Brain pericyte (primary cell): ENCODE measurements at regions not wholly inside any gene's neighbourhood (a gene's known extent, or its start where the extent isn't known, plus 50 kb on each side); places are given as distances from the start of the nearest gene placed in this dataset.

Experiments used
- DNase-seq: peaks from one replicate; pipeline ENCODE4 v3.0.0-alpha.2; 2012; ENCODE audit warnings: low read depth, low spot score

DNA sequence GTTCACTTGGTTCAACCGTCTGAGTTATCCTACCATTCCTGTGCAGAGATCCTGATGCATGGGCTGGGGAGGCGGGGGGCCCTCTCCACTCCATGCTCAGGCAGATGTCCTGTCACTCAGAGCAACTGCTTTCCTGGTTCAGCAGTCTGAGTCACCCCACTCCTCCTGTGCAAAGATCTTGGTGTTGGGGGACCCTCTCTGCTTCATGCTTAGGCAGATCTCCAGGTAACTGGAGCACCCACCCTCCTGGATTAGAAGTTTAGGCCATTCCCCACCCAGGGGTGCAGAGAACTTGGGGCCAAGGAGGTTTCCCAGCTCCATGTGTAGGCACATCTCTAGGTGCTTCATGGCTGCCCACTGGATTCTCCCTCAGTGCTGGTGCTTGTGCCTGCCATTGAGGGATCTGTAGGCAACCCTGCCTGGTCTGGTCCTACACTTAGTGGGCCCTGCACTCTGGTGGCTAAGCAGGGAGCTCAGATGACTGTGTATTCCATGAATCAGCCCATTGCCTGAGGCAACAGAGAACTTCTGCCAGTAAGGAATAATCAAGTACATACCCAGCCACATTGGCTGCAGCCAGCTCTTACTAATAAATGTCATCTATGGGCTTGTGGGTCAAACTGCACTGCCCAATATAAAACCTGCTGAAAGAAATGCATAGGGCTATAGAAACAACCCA lies 465.4 kb upstream of the THBS1 start:
- no peak for DNase-seq

DNA sequence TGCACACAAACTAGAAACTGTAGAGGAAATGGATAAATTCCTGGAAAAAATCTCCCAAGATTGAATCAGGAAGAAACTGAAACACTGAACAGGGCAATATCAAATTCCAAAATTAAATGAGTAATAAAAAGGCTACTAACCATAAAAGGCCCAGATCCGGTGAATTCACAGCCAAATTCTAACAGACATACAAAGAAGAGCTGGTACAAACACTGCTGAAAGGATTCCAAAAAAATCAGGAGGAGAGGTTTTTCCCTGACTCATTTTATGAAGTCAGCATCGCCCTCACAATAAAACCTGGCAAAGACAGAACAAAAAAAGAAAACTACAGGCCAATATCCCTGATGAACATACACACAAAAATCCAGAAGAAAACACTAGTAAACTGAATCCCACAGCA lies 462.4 kb upstream of the THBS1 start:
- no peak for DNase-seq

DNA sequence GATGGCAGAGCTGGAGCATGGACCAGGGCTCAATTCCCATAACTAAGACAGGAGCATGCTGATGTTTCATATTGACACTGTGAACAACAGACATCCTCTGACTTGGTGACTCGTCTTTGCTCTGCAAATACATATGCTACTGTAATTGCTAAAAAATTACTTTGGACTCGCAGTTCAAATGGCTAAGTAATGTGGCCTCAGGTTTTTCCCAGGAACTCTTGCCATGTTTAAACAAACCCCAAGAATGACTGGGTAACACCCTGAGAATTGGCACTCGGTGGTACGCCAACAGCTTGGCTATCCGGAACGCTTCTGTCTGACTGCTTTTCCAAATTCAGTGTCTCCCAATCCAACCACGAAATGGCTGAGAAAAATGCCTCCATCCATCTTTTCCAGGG lies 456.7 kb upstream of the THBS1 start:
- no peak for DNase-seq

DNA sequence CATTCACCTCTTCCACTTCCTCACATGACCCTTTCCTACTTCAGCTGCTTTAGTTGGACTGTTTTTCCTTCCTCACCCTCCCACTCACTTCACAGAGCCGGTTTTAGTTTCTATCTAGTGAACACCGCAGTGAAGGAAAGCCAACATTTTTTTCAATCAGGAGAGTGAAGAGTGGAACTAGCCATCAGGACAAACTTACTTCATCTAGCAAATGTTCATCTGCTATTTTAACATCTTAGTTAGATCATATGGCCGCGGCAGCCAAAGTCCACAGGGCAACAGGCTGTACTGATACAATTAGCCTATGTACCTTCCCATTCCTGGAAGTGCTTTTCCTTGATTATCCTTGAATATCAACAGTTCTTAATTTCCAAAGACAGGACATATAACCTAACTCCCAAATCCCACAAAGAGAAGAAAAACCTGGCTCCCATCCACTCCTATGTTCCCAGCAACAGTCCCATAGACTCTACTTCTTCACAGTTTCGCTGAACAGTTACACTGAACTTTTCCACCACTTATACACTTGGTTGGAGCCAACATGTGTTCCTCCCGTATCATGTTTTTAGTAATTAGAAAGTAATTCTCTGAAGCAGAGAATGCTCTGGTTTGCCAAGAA lies 456.2 kb upstream of the THBS1 start:
- no peak for DNase-seq

DNA sequence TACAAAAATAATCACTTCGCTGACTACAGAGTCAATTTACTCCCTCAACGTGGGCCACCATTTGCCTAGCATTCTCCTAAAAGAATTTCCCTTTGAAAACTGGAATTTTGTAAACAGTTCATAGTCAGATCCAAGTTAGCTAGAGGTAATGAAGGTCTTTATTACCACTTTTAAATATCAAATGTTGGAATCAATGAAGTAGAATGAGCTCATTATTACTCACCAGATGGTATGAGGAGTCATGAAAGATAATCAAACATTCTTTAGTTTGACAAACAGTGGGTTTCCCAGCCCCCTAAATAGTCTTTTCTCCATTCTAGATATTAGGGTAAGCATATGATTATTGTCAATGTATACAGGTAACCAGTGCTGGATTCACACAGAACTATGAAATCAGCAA lies 455.7 kb upstream of the THBS1 start:
- DNase-seq = no peak

DNA sequence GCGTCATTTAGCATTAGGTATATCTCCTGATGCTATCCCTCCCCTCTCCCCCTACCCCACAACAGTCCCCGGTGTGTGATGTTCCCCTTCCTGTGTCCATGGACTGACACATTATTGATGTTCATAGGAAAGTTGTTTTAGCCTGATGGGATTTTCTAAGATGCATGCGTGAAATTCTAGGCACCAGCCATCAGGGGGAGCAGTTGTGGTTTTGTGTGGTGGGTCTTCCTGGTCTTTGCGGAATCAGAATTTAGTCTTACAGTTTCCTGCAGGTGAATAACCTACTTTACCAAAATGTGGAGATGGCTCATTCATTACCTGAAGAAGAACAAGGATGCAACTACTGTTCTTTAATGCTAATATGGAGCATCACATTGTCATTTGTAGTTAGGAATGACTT lies 455.0 kb upstream of the THBS1 start:
- no peak for DNase-seq

DNA sequence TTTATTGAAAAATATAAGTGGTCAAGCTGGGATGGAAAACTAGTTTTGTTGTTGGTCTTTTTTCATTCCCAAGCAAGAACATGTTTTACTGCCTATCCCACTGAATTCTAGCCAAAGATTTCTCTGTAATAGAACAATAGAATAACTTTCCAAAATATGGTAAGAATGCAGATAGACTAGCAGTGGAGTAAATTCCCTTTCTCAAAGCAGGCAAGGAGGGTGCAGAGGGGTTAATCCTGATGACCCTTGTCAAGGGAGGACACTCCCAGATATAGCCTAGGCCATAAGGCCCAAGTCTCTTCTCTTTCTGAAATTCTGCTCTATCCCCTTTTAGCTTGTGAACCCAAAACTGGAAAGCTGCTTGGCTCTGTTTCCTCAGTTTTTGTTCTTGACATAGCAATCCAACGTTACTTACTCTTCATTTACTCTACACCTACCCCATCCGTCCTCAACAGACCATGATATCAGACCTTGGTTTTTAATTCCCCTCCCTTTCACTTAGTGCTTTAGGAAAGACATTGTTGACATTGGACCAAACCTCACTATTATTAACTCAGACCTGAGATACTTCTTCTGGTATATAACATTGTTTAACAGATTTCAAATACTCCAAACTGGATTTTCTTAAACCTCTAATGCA lies 453.6 kb upstream of the THBS1 start:
- DNase-seq = no peak

DNA sequence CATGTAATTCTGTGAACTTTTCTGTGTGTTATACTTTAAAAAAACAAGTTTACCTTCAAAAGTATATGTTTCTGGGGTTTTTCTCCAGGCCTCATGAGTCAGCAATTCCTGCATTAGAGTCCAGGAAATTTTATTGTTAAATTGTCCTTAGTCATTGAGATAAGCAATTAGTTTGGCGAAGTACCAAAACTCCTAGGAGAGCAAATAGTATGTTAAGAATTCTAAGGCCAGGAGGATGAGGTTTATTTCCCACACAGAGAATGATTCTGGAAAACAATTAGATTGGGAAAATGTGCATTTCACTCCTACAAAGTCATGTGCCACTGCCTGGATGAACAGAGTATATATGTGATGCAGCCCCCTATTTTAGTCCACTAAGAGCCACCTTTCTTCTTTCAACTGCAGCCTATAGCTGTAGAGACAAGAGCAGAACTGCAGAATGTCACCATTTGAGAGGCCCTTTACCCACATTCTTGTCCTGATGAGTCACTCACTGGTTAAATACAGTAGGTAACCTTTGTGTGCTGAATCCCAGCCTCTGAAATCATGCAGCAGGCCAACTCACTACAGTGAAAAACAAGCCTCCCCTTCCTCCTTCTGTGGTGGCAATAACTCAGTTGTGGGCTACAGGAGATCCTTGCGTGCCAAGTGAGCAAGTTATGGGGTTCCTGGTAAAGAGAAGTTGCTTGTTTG lies 452.8 kb upstream of the THBS1 start:
- no peak for DNase-seq

DNA sequence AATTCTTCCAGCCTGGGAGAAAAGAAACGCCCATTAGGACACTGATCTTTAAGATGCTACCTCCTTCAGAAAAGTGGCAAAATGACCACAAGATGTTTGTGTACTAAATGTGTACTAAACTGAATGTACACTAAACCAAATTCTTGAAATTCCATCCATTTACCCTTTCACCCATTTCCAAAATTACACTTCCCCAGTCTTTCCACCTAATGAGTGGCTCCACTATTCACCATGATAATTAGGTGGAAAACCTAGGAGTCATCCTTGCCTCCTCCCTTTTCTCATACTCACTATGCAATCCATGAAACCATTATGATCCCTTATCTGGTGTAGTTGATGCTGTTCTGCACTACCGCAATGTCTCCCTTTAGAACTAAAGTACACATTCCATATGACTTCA lies 452.1 kb upstream of the THBS1 start:
- DNase-seq = no peak

DNA sequence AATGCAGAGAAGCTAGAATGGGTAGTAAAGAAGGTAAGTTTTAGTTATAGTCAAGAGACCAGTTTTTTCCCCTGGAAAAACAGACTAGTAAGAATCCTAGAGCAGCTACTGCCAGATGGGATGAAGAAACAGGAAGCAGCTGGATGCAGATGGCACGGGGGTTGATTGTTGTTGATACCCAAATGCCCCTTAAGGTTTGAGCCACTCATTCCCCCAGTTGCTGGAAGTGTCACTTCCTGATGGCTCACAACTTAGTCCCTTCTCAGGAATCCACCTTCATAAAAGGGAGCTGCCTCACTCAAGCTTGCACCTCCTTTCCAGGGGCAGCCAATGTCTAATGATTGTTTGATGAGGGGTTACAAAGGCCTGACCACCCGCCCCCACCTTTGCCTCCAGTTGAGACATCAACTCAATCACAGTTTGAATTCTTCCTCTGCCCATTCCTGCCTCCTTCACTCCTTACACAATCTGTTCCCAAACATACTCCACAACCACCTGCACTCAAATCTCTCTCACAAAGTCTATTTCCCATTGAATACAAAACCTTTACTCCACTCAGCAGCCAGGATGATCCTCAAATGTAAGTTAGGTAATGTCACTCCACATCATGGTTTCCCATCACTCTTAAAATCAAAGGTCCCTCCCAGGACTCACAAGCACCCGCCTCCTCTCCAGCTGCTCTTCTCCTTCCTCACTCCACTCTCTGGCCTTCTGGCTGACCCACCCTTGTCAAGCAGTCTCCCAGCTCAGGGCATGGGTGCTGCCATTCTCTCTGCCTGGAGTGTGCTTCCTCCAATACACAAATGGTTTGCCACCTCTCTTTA lies 450.1 kb upstream of the THBS1 start:
- DNase-seq = no peak

DNA sequence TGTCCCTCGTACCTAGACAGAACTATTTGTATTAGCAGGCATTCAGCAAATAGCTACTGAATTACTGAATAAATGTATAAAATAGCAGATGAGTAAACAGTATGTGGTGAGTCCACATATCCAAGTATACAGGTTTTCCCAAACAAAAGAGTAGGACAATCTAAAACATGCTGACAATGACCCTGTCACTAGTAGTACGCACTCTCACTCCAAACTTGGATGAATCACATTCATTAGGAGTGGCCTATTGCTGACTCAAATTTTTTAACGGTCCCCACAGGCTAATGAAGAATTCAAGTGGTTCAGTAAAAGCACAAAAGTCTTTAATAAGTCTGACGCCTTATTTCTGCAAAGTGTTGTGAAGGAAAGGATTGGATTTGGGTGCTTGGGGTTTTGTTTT lies 449.3 kb upstream of the THBS1 start:
- DNase-seq = no peak

DNA sequence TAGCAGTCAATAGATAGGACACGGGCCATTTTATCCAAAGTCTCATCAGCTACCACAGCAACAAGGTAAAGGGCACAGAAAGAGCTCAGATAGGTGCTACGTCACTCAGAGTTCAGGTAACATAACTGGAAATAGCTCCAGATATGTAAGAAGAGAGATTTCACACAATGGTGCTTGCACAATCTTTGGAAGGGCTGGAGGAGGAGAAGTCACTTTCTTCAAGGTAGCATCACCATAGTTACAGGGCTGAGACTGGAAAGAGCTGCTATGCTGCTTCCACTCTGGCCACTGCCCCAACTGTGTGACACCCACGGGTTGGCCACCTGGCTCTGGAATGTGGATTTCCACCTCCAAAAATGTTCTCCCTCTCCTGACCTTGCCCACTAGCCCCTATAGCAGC lies 448.8 kb upstream of the THBS1 start:
- DNase-seq = no peak

DNA sequence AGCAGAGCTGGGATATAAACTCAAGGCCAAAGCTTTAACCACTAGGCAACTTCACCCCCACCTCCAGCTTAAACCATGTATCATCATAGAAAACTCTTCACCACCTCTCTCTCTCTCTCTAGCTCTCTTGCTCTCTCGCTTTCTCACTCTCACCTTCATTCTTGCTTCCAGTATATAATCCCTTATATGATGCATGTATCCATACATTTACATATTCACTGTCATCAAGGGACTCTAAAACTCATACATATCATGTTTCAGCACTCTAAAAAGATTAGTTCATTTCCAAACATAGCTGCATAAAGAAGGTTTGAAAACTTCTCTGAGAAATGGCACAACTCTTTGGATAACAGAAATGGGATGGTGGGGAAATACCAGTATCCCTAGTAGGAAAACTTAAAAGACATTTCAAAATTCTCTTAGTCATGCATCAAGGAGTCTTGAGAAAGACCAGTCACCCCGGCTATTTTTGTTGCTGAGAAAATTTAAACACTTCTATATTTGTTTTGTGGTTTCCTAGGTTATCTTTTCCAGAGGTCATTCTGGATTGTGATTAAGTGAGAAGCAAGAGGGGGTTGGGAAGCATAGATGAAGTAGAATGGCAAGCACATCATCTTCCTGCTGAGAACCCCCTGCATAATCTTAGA lies 447.8 kb upstream of the THBS1 start:
- no peak for DNase-seq

DNA sequence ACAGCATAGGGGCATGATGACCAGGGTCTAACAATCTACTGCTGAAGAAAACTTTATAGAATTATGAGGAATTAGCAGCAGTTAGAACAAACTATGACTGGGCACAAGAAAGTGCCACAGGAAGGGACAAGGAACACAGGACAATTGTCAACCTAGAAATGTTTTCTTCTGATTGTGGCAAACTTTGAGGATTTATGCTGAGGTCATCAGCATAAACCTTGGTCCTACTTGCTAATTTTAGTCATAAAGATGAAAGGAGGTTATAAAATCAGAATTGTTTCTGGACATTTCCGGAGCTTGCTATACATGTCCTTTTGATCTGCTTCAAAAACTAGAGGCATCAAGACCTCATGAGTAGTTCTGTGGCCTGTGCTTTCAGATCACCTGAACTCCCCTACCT lies 446.6 kb upstream of the THBS1 start:
- no peak for DNase-seq

DNA sequence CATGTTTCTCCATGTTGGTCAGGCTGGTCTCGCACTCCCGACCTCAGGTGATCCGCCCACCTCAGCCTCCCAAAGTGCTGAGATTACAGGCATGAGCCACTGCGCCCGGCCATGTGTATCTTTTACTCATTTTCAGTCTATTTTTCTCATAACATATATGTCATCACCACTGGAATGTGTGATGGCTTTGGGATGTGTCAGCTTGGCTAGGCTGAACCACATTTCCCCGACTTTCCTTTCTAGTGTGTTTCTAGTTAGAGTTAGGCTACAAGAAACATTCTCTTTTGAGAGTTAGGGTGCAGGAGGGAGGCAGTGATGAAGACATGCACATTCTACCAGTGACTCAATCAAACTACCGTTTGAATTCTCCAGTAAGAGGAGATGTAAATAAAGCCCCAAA lies 444.9 kb upstream of the THBS1 start:
- DNase-seq = no peak

DNA sequence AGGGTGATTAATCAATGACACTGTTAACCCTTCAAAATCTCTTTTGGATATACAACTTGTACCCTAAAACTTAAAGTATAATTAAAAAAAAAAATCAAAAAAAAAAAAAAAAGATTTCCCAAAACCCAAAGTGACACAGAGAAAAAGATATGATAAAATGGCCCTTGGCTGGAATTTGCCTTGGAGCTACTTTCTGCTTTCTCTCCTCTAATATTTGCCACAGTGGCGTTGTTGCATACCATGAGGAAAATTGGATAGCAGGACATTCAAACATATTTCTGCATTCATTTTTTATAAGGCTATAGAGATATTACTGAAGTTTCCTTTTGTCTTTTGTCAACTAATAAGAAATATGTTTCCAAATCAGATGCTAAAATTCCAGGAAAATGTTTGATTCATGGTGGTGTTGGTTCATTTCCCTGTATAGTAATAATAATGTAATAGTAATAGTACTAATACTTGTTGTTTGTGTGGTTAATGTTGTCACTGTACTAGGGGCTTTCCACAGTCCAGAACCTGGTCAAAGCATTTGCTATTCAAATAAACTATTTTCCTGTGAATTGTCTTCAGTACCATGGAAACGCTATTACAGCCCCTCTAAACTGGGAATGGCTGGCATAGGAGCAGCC lies 441.3 kb upstream of the THBS1 start:
- DNase-seq = no peak

DNA sequence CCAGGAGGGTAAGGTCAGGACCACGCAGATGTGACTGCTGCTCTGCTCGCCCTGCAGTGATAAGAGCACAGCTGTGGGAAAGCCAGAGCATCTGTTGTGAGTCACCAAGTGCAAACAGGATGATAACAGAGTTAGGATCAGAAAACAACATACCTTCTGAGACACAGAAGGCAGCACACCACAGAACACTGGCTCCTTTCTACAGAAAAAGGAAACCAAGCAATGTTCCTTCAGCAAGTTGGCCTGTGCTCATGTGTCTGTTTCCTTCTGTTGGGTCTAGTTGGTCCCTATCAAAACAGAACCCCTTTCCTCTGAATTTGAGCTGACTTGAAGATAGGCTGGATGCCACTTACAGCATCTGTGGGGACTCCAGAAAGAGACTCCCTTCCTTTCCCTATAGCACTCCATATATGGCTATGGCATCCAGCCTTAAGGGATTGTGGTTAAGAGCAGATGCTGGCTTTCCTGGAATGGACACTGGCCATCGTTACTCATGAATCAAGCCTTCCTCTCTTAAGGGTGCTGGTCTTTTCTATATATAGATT lies 440.7 kb upstream of the THBS1 start:
- no peak for DNase-seq

DNA sequence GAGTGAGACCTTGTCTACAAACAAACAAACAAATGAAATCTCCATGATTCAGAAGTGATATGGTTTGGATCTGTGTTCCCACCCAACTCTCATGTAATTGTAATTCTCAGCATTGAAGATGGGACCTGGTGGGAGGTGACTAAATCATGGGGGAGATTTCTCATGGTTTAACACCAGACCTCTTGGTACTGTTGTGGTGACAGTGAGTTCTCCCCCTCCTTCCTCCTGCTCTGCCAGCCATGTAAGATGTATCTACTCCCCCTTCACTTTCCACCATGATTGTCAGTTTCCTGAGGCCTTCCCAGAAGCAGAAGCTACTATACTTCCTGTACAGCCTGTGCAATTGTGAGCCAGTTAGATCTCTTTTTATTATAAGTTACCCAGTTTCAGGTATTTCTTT lies 438.4 kb upstream of the THBS1 start:
- no peak for DNase-seq

DNA sequence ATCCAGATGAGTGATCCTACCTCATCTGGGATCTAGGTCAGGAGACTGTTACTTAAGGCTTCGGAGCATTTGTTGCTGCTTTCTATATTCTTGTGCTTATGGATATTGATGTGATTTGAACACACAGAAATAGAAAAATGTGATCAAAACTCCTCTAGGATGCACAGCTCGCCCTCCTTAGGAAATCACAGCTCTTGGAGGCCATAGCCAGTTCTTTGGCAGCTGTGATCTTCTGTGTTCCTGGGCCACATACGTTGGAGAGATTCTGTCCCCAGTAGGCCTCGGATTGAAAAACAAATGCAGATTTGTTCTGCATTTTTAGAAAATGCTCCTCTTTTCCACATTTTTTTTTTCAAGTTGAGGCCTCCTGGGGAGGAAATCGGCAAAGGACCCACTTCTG lies 437.4 kb upstream of the THBS1 start:
- DNase-seq = no peak

DNA sequence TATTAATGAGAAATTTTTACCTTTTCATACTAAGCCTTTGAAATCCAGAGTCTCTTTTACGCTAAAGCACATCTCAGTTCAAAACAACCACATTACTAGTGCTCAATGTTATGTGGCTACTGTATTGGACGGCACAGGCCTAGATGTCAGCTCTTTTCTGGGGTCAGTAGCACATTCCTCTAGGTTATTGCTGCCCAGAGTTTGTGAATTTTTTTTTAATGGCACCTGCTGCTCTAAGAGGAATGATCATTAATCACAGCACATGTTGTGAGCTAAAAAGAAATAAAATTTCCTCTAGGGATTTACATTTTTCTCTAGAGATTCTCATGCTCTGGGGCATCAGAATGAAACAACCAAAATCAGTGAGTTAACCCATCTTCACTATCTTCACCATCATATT lies 436.8 kb upstream of the THBS1 start:
- DNase-seq = no peak
